Hepatocyte (in vitro differentiated cells): ENCODE measurements at regions not wholly inside any gene's neighbourhood (a gene's known extent, or its start where the extent isn't known, plus 50 kb on each side); places are given as distances from the start of the nearest gene placed in this dataset.

ENCODE experiments used
- EZH2phosphoT487 ChIP-seq: fragments of 200-600 bp; sonication (generic); IDR thresholded peaks from one replicate; pipeline ENCODE4 v1.6.1; 2018; ENCODE audit warnings: antibody characterized with exemption, mild to moderate bottlenecking, low read depth, moderate library complexity; ENCODE audit not compliant: unreplicated experiment, severe bottlenecking
- TF ChIP-seq, protein P1 (sequence below): fragments of 200-600 bp; sonication (generic); IDR thresholded peaks from 2 replicates; pipeline ENCODE4 v1.5.1; 2016; ENCODE audit warnings: antibody characterized with exemption, mild to moderate bottlenecking; ENCODE audit not compliant: poor library complexity

DNA sequence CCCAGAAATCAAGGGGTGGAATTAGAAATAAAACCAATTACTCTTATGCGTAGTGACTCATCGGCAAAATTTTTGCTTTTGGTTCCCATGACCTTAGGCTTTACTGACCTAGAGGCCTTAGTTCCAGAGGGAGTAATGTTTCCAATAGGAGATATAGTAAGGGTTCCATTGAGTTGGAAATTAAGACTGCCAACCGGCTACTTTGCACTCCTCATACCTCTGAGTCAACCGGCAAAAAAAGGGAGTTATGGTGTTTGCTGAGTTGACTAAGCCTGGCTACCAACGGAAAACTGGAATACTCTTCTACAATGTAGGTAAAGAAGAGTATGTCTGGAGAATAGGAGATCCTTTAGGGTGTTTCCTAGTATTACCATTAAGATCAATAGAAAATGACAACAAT is 919.8 kb downstream of the CENPC start:
- TF ChIP-seq, protein P1, sequence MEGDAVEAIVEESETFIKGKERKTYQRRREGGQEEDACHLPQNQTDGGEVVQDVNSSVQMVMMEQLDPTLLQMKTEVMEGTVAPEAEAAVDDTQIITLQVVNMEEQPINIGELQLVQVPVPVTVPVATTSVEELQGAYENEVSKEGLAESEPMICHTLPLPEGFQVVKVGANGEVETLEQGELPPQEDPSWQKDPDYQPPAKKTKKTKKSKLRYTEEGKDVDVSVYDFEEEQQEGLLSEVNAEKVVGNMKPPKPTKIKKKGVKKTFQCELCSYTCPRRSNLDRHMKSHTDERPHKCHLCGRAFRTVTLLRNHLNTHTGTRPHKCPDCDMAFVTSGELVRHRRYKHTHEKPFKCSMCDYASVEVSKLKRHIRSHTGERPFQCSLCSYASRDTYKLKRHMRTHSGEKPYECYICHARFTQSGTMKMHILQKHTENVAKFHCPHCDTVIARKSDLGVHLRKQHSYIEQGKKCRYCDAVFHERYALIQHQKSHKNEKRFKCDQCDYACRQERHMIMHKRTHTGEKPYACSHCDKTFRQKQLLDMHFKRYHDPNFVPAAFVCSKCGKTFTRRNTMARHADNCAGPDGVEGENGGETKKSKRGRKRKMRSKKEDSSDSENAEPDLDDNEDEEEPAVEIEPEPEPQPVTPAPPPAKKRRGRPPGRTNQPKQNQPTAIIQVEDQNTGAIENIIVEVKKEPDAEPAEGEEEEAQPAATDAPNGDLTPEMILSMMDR = no peak
- no peak for TF ChIP-seq EZH2phosphoT487
